Endothelial cell of umbilical vein (primary cell): ENCODE measurements at regions not wholly inside any gene's neighbourhood (a gene's known extent, or its start where the extent isn't known, plus 50 kb on each side); places are given as distances from the start of the nearest gene placed in this dataset.

Experiments used
- BruUV-seq: library from RNA; stranded (reverse); fragments of 400-500 nt; replicated peaks from 2 replicates; lab custom pipeline; 2021; lab: Mats Ljungman, UMichigan
- CTCF ChIA-PET: fragments of 300-600, 350-600 bp; sonication (Branson Sonifier 250); formaldehyde crosslinking; loops from one replicate; lab custom pipeline; 2021; ENCODE audit warnings: antibody characterized with exemption, inconsistent platforms; lab: Charles Lee
- POLR2A ChIA-PET: fragments of 300-600, 350-600 bp; sonication (Branson Sonifier 250); formaldehyde crosslinking; loops from one replicate; lab custom pipeline; 2021; ENCODE audit warnings: antibody characterized with exemption, inconsistent platforms; lab: Charles Lee
- DNase-seq: peaks from one replicate; pipeline ENCODE4 v3.0.0-alpha.2; 2011; ENCODE audit warnings: low read depth, low spot score
- FAIRE-seq: peaks from 2 replicates; lab custom pipeline; 2011; peaks lifted over from hg19 to GRCh38; lab: Jason Lieb, UNC
- H2AFZ ChIP-seq: 2 replicates; pipeline ENCODE4 v1.6.0; 2012; ENCODE audit warnings: low read depth, low read length, control low read depth, inconsistent platforms
- H3K27ac ChIP-seq: 2 replicates; pipeline ENCODE4 v1.5.1; 2011; ENCODE audit warnings: low read depth, mild to moderate bottlenecking, control low read depth, low read length, moderate library complexity; ENCODE audit not compliant: insufficient read depth
- H3K27me3 ChIP-seq, 2 experiments: 2 replicates each; pipeline versions ENCODE4 v1.6.0 to v1.6.1; 2011; ENCODE audit warnings: low read length in 2 of 2, mixed read lengths in 1 of 2; ENCODE audit not compliant: control insufficient read depth in 2 of 2, insufficient read depth in 2 of 2
- H3K36me3 ChIP-seq, 2 experiments: 2 replicates in 1 of 2; 3 replicates in 1 of 2; pipeline ENCODE4 v1.5.1; 2011; ENCODE audit warnings: low read length in 2 of 2, mild to moderate bottlenecking in 1 of 2, moderate library complexity in 1 of 2; ENCODE audit not compliant: control insufficient read depth in 2 of 2, insufficient read depth in 2 of 2; ENCODE audit errors: extremely low read depth in 1 of 2
- H3K4me1 ChIP-seq: 3 replicates; pipeline ENCODE4 v1.5.1; 2011; ENCODE audit warnings: mild to moderate bottlenecking, low read length; ENCODE audit not compliant: control insufficient read depth, insufficient read depth; ENCODE audit errors: extremely low read depth
- H3K4me2 ChIP-seq: 2 replicates; pipeline ENCODE4 v1.6.1; 2011; ENCODE audit warnings: low read length, control low read depth, mixed read lengths; ENCODE audit not compliant: insufficient read depth
- H3K4me3 ChIP-seq, 3 experiments: fragments of 200-600 bp in 1 of 3; sonication (generic), shearing (Covaris generic) in 1 of 3; replicated peaks in 1 of 3; 2 replicates each; pipeline ENCODE4 v1.5.1; 2011 to 2016; ENCODE audit warnings: control low read depth in 3 of 3, low read length in 3 of 3, mild to moderate bottlenecking in 2 of 3, inconsistent platforms in 1 of 3, low read depth in 1 of 3, moderate library complexity in 1 of 3; ENCODE audit not compliant: insufficient read depth in 1 of 3
- H3K79me2 ChIP-seq: 2 replicates; pipeline ENCODE4 v1.6.0; 2012; ENCODE audit warnings: low read length, inconsistent platforms; ENCODE audit not compliant: control insufficient read depth, insufficient read depth
- H3K9ac ChIP-seq: replicated peaks from 2 replicates; pipeline ENCODE3; 2011; ENCODE audit warnings: low read length, control low read depth; ENCODE audit not compliant: insufficient read depth; ENCODE audit errors: extremely low read depth
- H3K9me1 ChIP-seq: replicated peaks from 3 replicates; pipeline ENCODE4 v1.6.0; 2011; ENCODE audit warnings: mild to moderate bottlenecking, low read length; ENCODE audit not compliant: control insufficient read depth, insufficient read depth; ENCODE audit errors: extremely low read depth
- H3K9me3 ChIP-seq: replicated peaks from 2 replicates; pipeline ENCODE4 v1.5.1; 2012; ENCODE audit warnings: low read length, inconsistent platforms; ENCODE audit not compliant: control insufficient read depth, insufficient read depth
- H4K20me1 ChIP-seq: replicated peaks from 2 replicates; pipeline ENCODE3; 2011; ENCODE audit warnings: mild to moderate bottlenecking, low read length; ENCODE audit not compliant: control insufficient read depth, insufficient read depth; ENCODE audit errors: extremely low read depth
- EZH2 ChIP-seq: IDR thresholded peaks from 2 replicates; pipeline ENCODE4 v1.6.1; 2012; ENCODE audit warnings: borderline replicate concordance, low read depth, mild to moderate bottlenecking, moderate library complexity, low read length, inconsistent platforms; ENCODE audit not compliant: severe bottlenecking
- FOS ChIP-seq: IDR thresholded peaks from 2 replicates; pipeline ENCODE4 v1.6.1; 2011; ENCODE audit warnings: mild to moderate bottlenecking, low read length, moderate library complexity, borderline replicate concordance; ENCODE audit not compliant: insufficient read depth
- GATA2 ChIP-seq: IDR thresholded peaks from 2 replicates; pipeline ENCODE4 v1.7.0; 2011; ENCODE audit warnings: low read depth, mild to moderate bottlenecking, moderate library complexity, mixed read lengths, low read length; ENCODE audit not compliant: insufficient read length, insufficient read depth
- JUN ChIP-seq: IDR thresholded peaks from 2 replicates; pipeline ENCODE4 v1.6.1; 2011; ENCODE audit warnings: borderline replicate concordance, low read depth; ENCODE audit not compliant: insufficient read length, insufficient read depth
- MYC ChIP-seq: IDR thresholded peaks from one replicate; pipeline ENCODE4 v1.6.1; 2011; ENCODE audit warnings: mild to moderate bottlenecking, low read depth, low read length
- POLR2A ChIP-seq: IDR thresholded peaks from 2 replicates; pipeline ENCODE4 v1.6.1; 2012; ENCODE audit warnings: low read depth, mild to moderate bottlenecking, control low read depth, low read length
- POLR2AphosphoS5 ChIP-seq: IDR thresholded peaks from 2 replicates; pipeline ENCODE4 v1.6.1; 2012; ENCODE audit warnings: low read depth, mild to moderate bottlenecking, control low read depth, low read length, moderate library complexity; ENCODE audit not compliant: insufficient read depth
- dilution Hi-C: fragments of 300-500 bp; cut with MboI; formaldehyde crosslinking; loops from one replicate; pipeline ENCODE4 v1.15.0; 2019; ENCODE audit warnings: low sequenced_read_pairs; ENCODE audit not compliant: extremely low pct_ligation_motif_present
- intact Hi-C: fragments of 100-400 bp; cut with micrococcal nuclease; formaldehyde crosslinking; loops from one replicate; pipeline ENCODE4 v1.10.0; 2022
- TF ChIP-seq, protein P1 (sequence below), 2 donors: IDR thresholded peaks; 1 replicate in 1 of 2; 2 replicates in 1 of 2; pipeline ENCODE4 v1.5.1; 2011; ENCODE audit warnings: low read length in 2 of 2, mild to moderate bottlenecking in 2 of 2, moderate library complexity in 2 of 2, control low read depth in 1 of 2, inconsistent platforms in 1 of 2, low read depth in 1 of 2; ENCODE audit not compliant: insufficient read depth in 1 of 2; ENCODE audit errors: extremely low read depth in 1 of 2
- TF ChIP-seq, protein P2 (sequence below): IDR thresholded peaks from 2 replicates; pipeline ENCODE4 v1.6.1; 2011; ENCODE audit not compliant: insufficient read depth, insufficient read length

DNA sequence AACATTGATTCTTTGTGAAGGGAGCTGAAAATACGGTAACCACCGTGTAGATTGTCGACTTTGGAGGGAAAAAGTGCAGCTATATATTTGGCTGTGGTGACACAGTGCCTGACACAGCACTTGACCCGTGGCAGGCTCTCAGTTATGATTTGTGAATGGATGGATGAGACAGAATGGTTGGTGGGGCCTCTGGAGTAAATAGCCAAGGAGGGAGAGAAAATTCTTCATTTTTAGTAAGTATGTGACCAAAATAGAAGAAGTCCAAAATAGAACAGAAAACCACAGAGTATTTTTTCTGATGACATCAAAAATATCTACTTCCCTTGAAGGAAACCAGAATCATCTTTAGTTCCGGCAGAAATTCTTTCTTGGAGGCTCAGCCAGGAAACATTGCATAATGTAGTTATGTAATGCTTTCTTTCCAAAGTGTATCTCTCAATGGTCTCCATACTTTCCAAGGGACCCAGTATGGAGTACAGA, 82.0 kb upstream of the WSCD2 start:
- Histone ChIP-seq H3K36me3 (no peaks in the 10 kb centered on the region), H3K9ac (no peak overlapping the region), H2AFZ (no peak overlapping the region), H3K27me3 (no peaks in the 10 kb centered on the region), H3K4me2 (no peak overlapping the region), H3K4me3 (no peak overlapping the region), H3K4me1 (no peaks in the 10 kb centered on the region), H3K9me1 (no peaks in the 10 kb centered on the region), H3K79me2 (no peaks in the 10 kb centered on the region), H4K20me1 (no peaks in the 10 kb centered on the region), H3K9me3 (no peaks in the 10 kb centered on the region), H3K27ac (no peak overlapping the region)
- no peak for TF ChIP-seq MYC
- no peak for TF ChIP-seq GATA2
- TF ChIP-seq, protein P1, sequence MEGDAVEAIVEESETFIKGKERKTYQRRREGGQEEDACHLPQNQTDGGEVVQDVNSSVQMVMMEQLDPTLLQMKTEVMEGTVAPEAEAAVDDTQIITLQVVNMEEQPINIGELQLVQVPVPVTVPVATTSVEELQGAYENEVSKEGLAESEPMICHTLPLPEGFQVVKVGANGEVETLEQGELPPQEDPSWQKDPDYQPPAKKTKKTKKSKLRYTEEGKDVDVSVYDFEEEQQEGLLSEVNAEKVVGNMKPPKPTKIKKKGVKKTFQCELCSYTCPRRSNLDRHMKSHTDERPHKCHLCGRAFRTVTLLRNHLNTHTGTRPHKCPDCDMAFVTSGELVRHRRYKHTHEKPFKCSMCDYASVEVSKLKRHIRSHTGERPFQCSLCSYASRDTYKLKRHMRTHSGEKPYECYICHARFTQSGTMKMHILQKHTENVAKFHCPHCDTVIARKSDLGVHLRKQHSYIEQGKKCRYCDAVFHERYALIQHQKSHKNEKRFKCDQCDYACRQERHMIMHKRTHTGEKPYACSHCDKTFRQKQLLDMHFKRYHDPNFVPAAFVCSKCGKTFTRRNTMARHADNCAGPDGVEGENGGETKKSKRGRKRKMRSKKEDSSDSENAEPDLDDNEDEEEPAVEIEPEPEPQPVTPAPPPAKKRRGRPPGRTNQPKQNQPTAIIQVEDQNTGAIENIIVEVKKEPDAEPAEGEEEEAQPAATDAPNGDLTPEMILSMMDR (IDR thresholded peaks at IDR 0.05; ENCODE audit: extremely low read depth in 1 of 2, insufficient read depth in 1 of 2, low read depth in 1 of 2, low read length in 2 of 2), result no peak
- POLR2A ChIA-PET, result no interaction called here
- dilution Hi-C loops (no loop called here), intact Hi-C loops (no loop called here)
- DNase-seq (no peak), FAIRE-seq (no peak)
- CTCF ChIA-PET, result no interaction called here
- BruUV-seq, result no TSS peak

DNA sequence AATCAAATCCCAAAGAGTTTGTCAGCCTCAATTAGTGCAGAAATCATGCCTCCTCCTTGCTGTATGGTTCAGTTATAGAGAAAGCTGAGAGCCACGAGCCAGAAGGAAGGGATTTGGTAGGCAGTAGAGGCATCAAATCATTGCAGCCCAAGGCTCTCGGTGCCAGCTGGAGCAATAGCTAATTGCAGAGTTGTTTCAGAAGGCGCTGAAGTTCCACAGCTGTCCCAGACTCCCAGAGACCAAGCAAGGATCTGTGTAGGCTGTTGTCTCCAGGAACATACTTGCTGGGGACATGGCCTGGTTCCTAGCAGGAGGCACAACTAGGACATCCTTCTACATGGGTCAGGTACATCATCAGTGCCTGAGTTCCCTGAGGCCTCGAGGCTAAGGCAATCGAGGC, 80.4 kb upstream of the WSCD2 start:
- POLR2A ChIA-PET, result no interaction called here

More for the DNA sequence above, 80.4 kb upstream of the WSCD2 start:
- no peak for DNase-seq
- Histone ChIP-seq H3K4me2 (no peak overlapping the region), H3K4me3 (no peak overlapping the region), H2AFZ (no peak overlapping the region), H4K20me1 (no peaks in the 10 kb centered on the region), H3K27me3 (no peaks in the 10 kb centered on the region), H3K36me3 (no peaks in the 10 kb centered on the region), H3K9me3 (no peaks in the 10 kb centered on the region), H3K27ac (no peak overlapping the region), H3K9me1 (no peaks in the 10 kb centered on the region), H3K4me1 (no peaks in the 10 kb centered on the region), H3K9ac (no peak overlapping the region), H3K79me2 (no peaks in the 10 kb centered on the region)
- TF ChIP-seq, protein P2, sequence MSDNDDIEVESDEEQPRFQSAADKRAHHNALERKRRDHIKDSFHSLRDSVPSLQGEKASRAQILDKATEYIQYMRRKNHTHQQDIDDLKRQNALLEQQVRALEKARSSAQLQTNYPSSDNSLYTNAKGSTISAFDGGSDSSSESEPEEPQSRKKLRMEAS, result no peak
- TF ChIP-seq, protein P1 (IDR thresholded peaks at IDR 0.05; ENCODE audit: extremely low read depth in 1 of 2, insufficient read depth in 1 of 2, low read depth in 1 of 2, low read length in 2 of 2), result no peak
- TF ChIP-seq POLR2A, result no peak
- TF ChIP-seq GATA2, result no peak
- TF ChIP-seq JUN, result no peak
- TF ChIP-seq POLR2AphosphoS5, result no peak
- TF ChIP-seq MYC, result no peak
- TF ChIP-seq EZH2, result no peak
- TF ChIP-seq FOS, result no peak
- no TSS peak for BruUV-seq
- intact Hi-C loops (no loop called here), dilution Hi-C loops (no loop called here)
- CTCF ChIA-PET, result no interaction called here
- FAIRE-seq, result no peak
